HAP-1 (cell line): ENCODE measurements at regions not wholly inside any gene's neighbourhood (a gene's known extent, or its start where the extent isn't known, plus 50 kb on each side); places are given as distances from the start of the nearest gene placed in this dataset.
"Not testable (repeated sequence)": the region's sequence is repeated elsewhere in the genome, so short reads cannot be mapped to it uniquely, and the experiment has no call there.

Source experiments
- DNase-seq, 2 experiments: peaks; one replicate each; pipeline ENCODE4 v3.0.0-alpha.2; 2016 to 2020; ENCODE audit warnings: low spot score in 2 of 2
- H3K27me3 ChIP-seq: fragments of 250-450 bp; sonication (Bioruptor Pico); 2 replicates; pipeline ENCODE4 v1.5.1; 2020; ENCODE audit warnings: low read depth, mild to moderate bottlenecking, moderate library complexity
- H3K36me3 ChIP-seq: fragments of 250-450 bp; sonication (Bioruptor Pico); replicated peaks from 2 replicates; pipeline ENCODE4 v1.5.1; 2020; ENCODE audit warnings: mild to moderate bottlenecking
- H3K4me1 ChIP-seq: fragments of 250-450 bp; sonication (Bioruptor Pico); 2 replicates; pipeline ENCODE4 v1.5.1; 2020; ENCODE audit warnings: mild to moderate bottlenecking
- H3K4me3 ChIP-seq: fragments of 250-450 bp; sonication (Bioruptor Pico); 2 replicates; pipeline ENCODE4 v1.5.1; 2020; ENCODE audit warnings: mild to moderate bottlenecking, moderate library complexity
- H3K9me3 ChIP-seq: fragments of 250-450 bp; sonication (Bioruptor Pico); 2 replicates; pipeline ENCODE4 v1.5.1; 2020; ENCODE audit warnings: mild to moderate bottlenecking, moderate library complexity
- in situ Hi-C: fragments of 300-500 bp; cut with MboI; formaldehyde crosslinking; loops from 3 replicates; pipeline ENCODE4 v1.14.3; 2020; ENCODE audit warnings: low sequenced_read_pairs, inconsistent platforms, mixed read lengths

GRCh38 chr4:157702831-157703230 is 470.0 kb downstream of the GASK1B start:
- Histone ChIP-seq H3K9me3 (no peaks in the 10 kb centered on the region), H3K4me3 (no peak overlapping the region), H3K36me3 (no peaks in the 10 kb centered on the region), H3K27me3 (no peaks in the 10 kb centered on the region), H3K4me1 (no peaks in the 10 kb centered on the region)
- DNase-seq: no peak
- in situ Hi-C loops: no loop called here

DNA sequence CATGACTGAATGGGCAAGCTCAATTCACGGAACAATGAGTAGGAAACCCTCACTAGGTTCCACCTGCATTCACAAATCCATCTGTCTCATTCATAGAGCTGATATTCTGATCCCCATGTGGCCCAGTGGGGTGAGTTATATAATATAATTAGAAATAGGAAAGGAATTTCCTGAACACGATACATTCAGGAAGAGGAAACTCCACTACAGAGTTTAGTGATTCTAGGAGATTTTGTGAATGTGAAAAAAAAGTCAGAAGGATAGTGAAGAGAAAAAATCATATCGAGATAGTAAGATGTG is 471.2 kb downstream of the GASK1B start:
- Histone ChIP-seq H3K9me3 (no peaks in the 10 kb centered on the region), H3K4me1 (no peaks in the 10 kb centered on the region), H3K27me3 (no peaks in the 10 kb centered on the region), H3K4me3 (no peak overlapping the region), H3K36me3 (no peaks in the 10 kb centered on the region)
- no peak for DNase-seq
- in situ Hi-C loops: no loop called here

- H3K4me1 ChIP-seq: no peaks in the 10 kb centered on the region
- H3K27me3 ChIP-seq: no peaks in the 10 kb centered on the region
- DNase-seq: no peak
- no peaks in the 10 kb centered on the region for H3K36me3 ChIP-seq
- in situ Hi-C loops: no loop called here
- no peak overlapping the region for H3K4me3 ChIP-seq
- no peaks in the 10 kb centered on the region for H3K9me3 ChIP-seq
These were observed 471.7 kb downstream of the GASK1B start for GRCh38 chr4:157700898-157701694.

- Histone ChIP-seq H3K27me3 (no peaks in the 10 kb centered on the region), H3K4me1 (no peaks in the 10 kb centered on the region), H3K36me3 (no peaks in the 10 kb centered on the region), H3K9me3 (no peaks in the 10 kb centered on the region), H3K4me3 (no peak overlapping the region)
- in situ Hi-C loops: no loop called here
- DNase-seq: no peak
These were observed 468.9 kb downstream of the GRIA2 start for GRCh38 chr4:157689476-157689875.

- Histone ChIP-seq H3K4me3 (no peak overlapping the region), H3K4me1 (no peaks in the 10 kb centered on the region), H3K9me3 (no peaks in the 10 kb centered on the region), H3K36me3 (no peaks in the 10 kb centered on the region), H3K27me3 (no peaks in the 10 kb centered on the region)
- DNase-seq: no peak
- in situ Hi-C loops: no loop called here
These were observed 467.4 kb downstream of the GRIA2 start for GRCh38 chr4:157687971-157688370.

- in situ Hi-C loops, H3K4me3 ChIP-seq, H3K9me3 ChIP-seq, H3K27me3 ChIP-seq, H3K36me3 ChIP-seq, H3K4me1 ChIP-seq, DNase-seq: not testable (repeated sequence)
These were observed 458.8 kb downstream of the GRIA2 start for GRCh38 chr4:157679326-157679725.

DNA sequence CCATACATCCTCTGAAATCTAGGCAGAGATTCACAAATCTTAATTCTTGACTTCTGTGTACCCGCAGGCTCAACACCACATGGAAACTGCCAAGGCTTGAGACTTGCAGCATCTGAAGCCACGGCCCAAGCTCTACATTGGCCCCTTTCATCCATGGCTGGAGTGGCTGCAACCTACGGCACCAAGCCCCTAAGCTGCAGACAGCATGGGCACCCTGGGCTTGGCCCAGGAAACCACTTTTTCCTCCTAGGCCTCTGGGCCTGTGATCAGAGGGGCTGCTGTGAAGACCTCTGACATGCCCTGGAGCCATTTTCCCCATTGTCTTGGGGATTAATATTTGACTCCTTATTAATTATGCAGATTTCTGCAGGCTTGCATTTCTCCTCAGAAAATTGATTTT is 457.9 kb downstream of the GRIA2 start:
- no peaks in the 10 kb centered on the region for H3K9me3 ChIP-seq
- H3K4me3 ChIP-seq: no peak overlapping the region
- DNase-seq: no peak
- in situ Hi-C loops: no loop called here
- no peaks in the 10 kb centered on the region for H3K27me3 ChIP-seq
- H3K4me1 ChIP-seq: no peaks in the 10 kb centered on the region
- no peaks in the 10 kb centered on the region for H3K36me3 ChIP-seq

- no peaks in the 10 kb centered on the region for H3K9me3 ChIP-seq
- H3K4me1 ChIP-seq: no peaks in the 10 kb centered on the region
- in situ Hi-C loops: no loop called here
- no peak overlapping the region for H3K4me3 ChIP-seq
- no peak for DNase-seq
- no peaks in the 10 kb centered on the region for H3K36me3 ChIP-seq
- no peaks in the 10 kb centered on the region for H3K27me3 ChIP-seq
These were observed 454.2 kb downstream of the GRIA2 start for GRCh38 chr4:157674699-157675098.

DNA sequence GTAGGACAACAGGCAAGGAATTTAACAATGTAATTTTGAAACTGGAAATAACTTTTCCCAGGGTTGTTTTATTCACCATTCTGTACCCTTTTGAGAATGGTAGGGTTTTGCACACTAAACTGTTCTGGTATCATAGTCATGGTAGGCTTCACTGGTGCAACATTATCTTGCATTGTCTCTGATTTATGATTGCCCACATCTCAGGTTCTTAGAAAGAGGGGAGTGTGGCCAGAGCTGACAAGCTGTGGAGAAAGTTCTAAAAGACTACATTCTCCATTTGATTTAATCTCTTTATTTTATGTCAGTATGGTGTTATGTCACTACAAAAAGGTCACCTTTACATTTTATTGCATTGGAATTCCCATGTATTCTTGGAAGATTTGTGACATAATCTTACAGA is 447.3 kb downstream of the GRIA2 start:
- H3K27me3 ChIP-seq: no peaks in the 10 kb centered on the region
- no peak overlapping the region for H3K4me3 ChIP-seq
- H3K4me1 ChIP-seq: 0 out of 2 replicates have a peak, but pooled peaks cover 7% of the 10 kb centered on the region
- in situ Hi-C loops: no loop called here
- DNase-seq: no peak
- no peaks in the 10 kb centered on the region for H3K9me3 ChIP-seq
- H3K36me3 ChIP-seq: no peaks in the 10 kb centered on the region

GRCh38 chr4:157664726-157665125 is 444.2 kb downstream of the GRIA2 start:
- Histone ChIP-seq H3K36me3 (no peaks in the 10 kb centered on the region), H3K4me1 (0 out of 2 replicates have a peak, but pooled peaks cover 7% of the 10 kb centered on the region), H3K4me3 (no peak overlapping the region), H3K27me3 (no peaks in the 10 kb centered on the region), H3K9me3 (no peaks in the 10 kb centered on the region)
- no peak for DNase-seq
- in situ Hi-C loops: no loop called here

- Histone ChIP-seq H3K9me3 (no peaks in the 10 kb centered on the region), H3K4me3 (no peak overlapping the region), H3K36me3 (no peaks in the 10 kb centered on the region), H3K27me3 (no peaks in the 10 kb centered on the region), H3K4me1 (no peaks in the 10 kb centered on the region; the same call in 1 of the 2 replicates)
- no peak for DNase-seq
- in situ Hi-C loops: no loop called here
These were observed 434.7 kb downstream of the GRIA2 start for GRCh38 chr4:157655096-157655809.

GRCh38 chr4:157643257-157643656 is 422.7 kb downstream of the GRIA2 start:
- no peaks in the 10 kb centered on the region for H3K36me3 ChIP-seq
- H3K4me3 ChIP-seq: no peak overlapping the region
- in situ Hi-C loops: no loop called here
- no peaks in the 10 kb centered on the region for H3K27me3 ChIP-seq
- H3K4me1 ChIP-seq: no peaks in the 10 kb centered on the region
- no peak for DNase-seq
- H3K9me3 ChIP-seq: no peaks in the 10 kb centered on the region; the same call in 1 of the 2 replicates

DNA sequence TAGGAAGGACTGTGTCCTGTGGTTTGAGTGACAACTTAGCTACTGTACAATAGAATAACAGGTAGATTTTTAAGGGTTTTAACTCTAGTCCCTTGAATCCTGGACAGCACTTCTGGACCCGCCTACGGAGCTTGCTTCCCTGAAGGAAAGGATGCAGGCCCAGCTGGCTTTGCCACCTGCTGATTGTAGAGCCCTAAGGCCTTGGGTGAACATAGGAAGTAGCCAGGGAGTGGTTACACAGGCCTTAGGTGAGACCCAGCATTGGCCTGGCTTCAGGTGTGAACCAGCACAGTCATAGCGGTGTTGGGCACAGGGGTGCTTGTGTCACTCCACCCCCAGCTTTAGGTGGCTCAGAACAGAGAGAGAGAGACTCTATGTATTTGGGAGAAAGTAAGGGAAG is 413.5 kb downstream of the GRIA2 start:
- H3K4me1 ChIP-seq: no peaks in the 10 kb centered on the region
- H3K27me3 ChIP-seq: no peaks in the 10 kb centered on the region
- H3K9me3 ChIP-seq: no peaks in the 10 kb centered on the region
- H3K4me3 ChIP-seq: no peak overlapping the region
- no peak for DNase-seq
- H3K36me3 ChIP-seq: no peaks in the 10 kb centered on the region
- in situ Hi-C loops: no loop called here

DNA sequence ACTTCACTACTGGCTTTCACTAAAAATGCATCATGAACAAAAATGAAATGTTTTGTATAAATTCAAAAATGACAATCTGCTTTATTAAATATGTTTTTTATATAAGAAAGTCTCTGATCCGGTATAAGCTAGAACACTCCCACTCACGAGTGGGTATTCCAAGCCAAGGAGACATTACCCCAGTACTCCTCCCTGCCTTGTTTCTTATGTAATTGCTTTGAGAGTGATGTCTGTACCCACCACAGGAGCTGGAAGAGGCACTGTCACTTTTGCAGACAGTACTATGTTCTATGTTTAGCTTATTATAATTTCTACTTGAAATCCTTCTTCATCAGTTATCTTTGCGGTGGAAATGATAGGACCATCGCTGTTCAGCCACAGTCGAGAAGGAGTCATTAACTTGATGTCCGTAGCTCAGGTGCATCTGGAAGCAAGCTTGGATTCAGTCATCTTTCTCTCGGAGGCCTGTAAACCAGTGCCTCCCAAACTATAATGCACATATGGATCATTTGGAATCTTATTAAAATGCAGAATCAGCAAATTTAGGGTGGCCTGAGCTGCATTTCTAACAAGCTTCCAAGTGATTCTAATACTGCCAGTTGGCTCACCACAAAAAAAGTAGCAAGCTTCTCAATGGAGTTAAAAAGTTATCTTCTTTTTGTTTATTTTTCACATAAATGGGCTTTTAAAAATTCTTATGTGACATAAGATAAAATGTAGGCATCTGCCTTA is 396.4 kb downstream of the GRIA2 start:
- no peak for DNase-seq
- H3K36me3 ChIP-seq: no peaks in the 10 kb centered on the region
- no peaks in the 10 kb centered on the region for H3K27me3 ChIP-seq
- no peak overlapping the region for H3K4me3 ChIP-seq
- H3K4me1 ChIP-seq: no peaks in the 10 kb centered on the region
- in situ Hi-C loops: no loop called here
- H3K9me3 ChIP-seq: no peaks in the 10 kb centered on the region
